NT2/D1 (cell line): ENCODE measurements at regions not wholly inside any gene's neighbourhood (a gene's known extent, or its start where the extent isn't known, plus 50 kb on each side); places are given as distances from the start of the nearest gene placed in this dataset.

Experiments
- DNase-seq: peaks from one replicate; pipeline ENCODE4 v3.0.0-alpha.2; 2011; ENCODE audit warnings: low read depth, low spot score
- H3K27me3 ChIP-seq: 2 replicates; pipeline ENCODE4 v1.6.0; 2011; ENCODE audit warnings: mild to moderate bottlenecking; ENCODE audit not compliant: insufficient read length, insufficient read depth
- H3K36me3 ChIP-seq: 2 replicates; pipeline ENCODE4 v1.6.1; 2011; ENCODE audit warnings: mild to moderate bottlenecking, low read length, mixed read lengths; ENCODE audit not compliant: insufficient read depth, insufficient read length
- H3K4me1 ChIP-seq: 2 replicates; pipeline ENCODE4 v1.5.1; 2011; ENCODE audit not compliant: insufficient read depth, insufficient read length
- H3K4me3 ChIP-seq: 2 replicates; pipeline ENCODE4 v1.5.1; 2011; ENCODE audit warnings: low read depth; ENCODE audit not compliant: insufficient read length
- H3K9ac ChIP-seq: 2 replicates; pipeline ENCODE4 v1.6.0; 2011; ENCODE audit warnings: low read depth; ENCODE audit not compliant: insufficient read length
- H3K9me3 ChIP-seq: 2 replicates; pipeline ENCODE4 v1.5.1; 2011; ENCODE audit warnings: mild to moderate bottlenecking, low read length; ENCODE audit not compliant: insufficient read depth
- SUZ12 ChIP-seq: IDR thresholded peaks from 2 replicates; pipeline ENCODE4 v1.6.1; 2011; ENCODE audit not compliant: insufficient read length, insufficient read depth; ENCODE audit errors: extremely low read depth
- YY1 ChIP-seq: IDR thresholded peaks from 2 replicates; pipeline ENCODE4 v1.6.1; 2011; ENCODE audit not compliant: insufficient read length, insufficient read depth
- ZNF274 ChIP-seq: IDR thresholded peaks from 2 replicates; pipeline ENCODE4 v1.6.1; 2011; ENCODE audit warnings: mild to moderate bottlenecking, low read depth, low read length

- H3K36me3 ChIP-seq = no peaks in the 10 kb centered on the region
- H3K27me3 ChIP-seq = no peaks in the 10 kb centered on the region
- no peak for TF ChIP-seq SUZ12
- TF ChIP-seq ZNF274 = no peak
- H3K9ac ChIP-seq = no peak overlapping the region
- no peak for DNase-seq
- H3K4me1 ChIP-seq = no peaks in the 10 kb centered on the region
- H3K9me3 ChIP-seq = no peaks in the 10 kb centered on the region
- H3K4me3 ChIP-seq = no peak overlapping the region
These were observed 137.8 kb downstream of the UCHL1 start for GRCh38 chr4:41394481-41394894.

- Histone ChIP-seq H3K9ac (no peak overlapping the region), H3K4me1 (no peaks in the 10 kb centered on the region), H3K4me3 (no peak overlapping the region), H3K27me3 (no peaks in the 10 kb centered on the region), H3K36me3 (no peaks in the 10 kb centered on the region), H3K9me3 (no peaks in the 10 kb centered on the region)
- no peak for DNase-seq
- TF ChIP-seq SUZ12 (no peak), YY1 (no peak), ZNF274 (no peak)
These were observed 139.5 kb downstream of the UCHL1 start for GRCh38 chr4:41396214-41396613.

GRCh38 chr4:41396869-41397268, 140.1 kb downstream of the UCHL1 start:
- no peaks in the 10 kb centered on the region for H3K27me3 ChIP-seq
- H3K36me3 ChIP-seq = no peaks in the 10 kb centered on the region
- H3K9ac ChIP-seq = no peak overlapping the region
- TF ChIP-seq YY1 (no peak), ZNF274 (no peak), SUZ12 (no peak)
- no peaks in the 10 kb centered on the region for H3K4me1 ChIP-seq
- H3K4me3 ChIP-seq = no peak overlapping the region
- no peaks in the 10 kb centered on the region for H3K9me3 ChIP-seq
- no peak for DNase-seq

- no peak for TF ChIP-seq ZNF274
- TF ChIP-seq SUZ12 = no peak
- no peak for TF ChIP-seq YY1
- no peak overlapping the region for H3K9ac ChIP-seq
- no peak overlapping the region for H3K4me3 ChIP-seq
- H3K4me1 ChIP-seq = no peaks in the 10 kb centered on the region
- no peaks in the 10 kb centered on the region for H3K36me3 ChIP-seq
- no peaks in the 10 kb centered on the region for H3K27me3 ChIP-seq
- no peaks in the 10 kb centered on the region for H3K9me3 ChIP-seq
- no peak for DNase-seq
These were observed 138.7 kb upstream of the LIMCH1 start for GRCh38 chr4:41399231-41399630.

GRCh38 chr4:41400296-41400695, 137.7 kb upstream of the LIMCH1 start:
- no peaks in the 10 kb centered on the region for H3K36me3 ChIP-seq
- H3K27me3 ChIP-seq = no peaks in the 10 kb centered on the region
- no peaks in the 10 kb centered on the region for H3K9me3 ChIP-seq
- H3K4me1 ChIP-seq = no peaks in the 10 kb centered on the region
- H3K4me3 ChIP-seq = no peak overlapping the region
- no peak overlapping the region for H3K9ac ChIP-seq
- DNase-seq = no peak
- TF ChIP-seq YY1 (no peak), ZNF274 (no peak), SUZ12 (no peak)

- H3K4me1 ChIP-seq = no peaks in the 10 kb centered on the region
- no peak for TF ChIP-seq ZNF274
- no peak for TF ChIP-seq SUZ12
- no peak for TF ChIP-seq YY1
- no peak overlapping the region for H3K4me3 ChIP-seq
- no peaks in the 10 kb centered on the region for H3K27me3 ChIP-seq
- no peaks in the 10 kb centered on the region for H3K36me3 ChIP-seq
- no peaks in the 10 kb centered on the region for H3K9me3 ChIP-seq
- H3K9ac ChIP-seq = no peak overlapping the region
- no peak for DNase-seq
These were observed 132.4 kb upstream of the LIMCH1 start for GRCh38 chr4:41405464-41406112.

- Histone ChIP-seq H3K9ac (no peak overlapping the region), H3K27me3 (no peaks in the 10 kb centered on the region), H3K4me3 (no peak overlapping the region), H3K4me1 (no peaks in the 10 kb centered on the region), H3K9me3 (no peaks in the 10 kb centered on the region), H3K36me3 (no peaks in the 10 kb centered on the region)
- no peak for DNase-seq
- no peak for TF ChIP-seq ZNF274
- no peak for TF ChIP-seq SUZ12
- TF ChIP-seq YY1 = no peak
These were observed 131.8 kb upstream of the LIMCH1 start for GRCh38 chr4:41406113-41406516.

- TF ChIP-seq ZNF274 (no peak), SUZ12 (no peak), YY1 (no peak)
These were observed 129.8 kb upstream of the LIMCH1 start for GRCh38 chr4:41408150-41408549.

More at GRCh38 chr4:41408150-41408549, 129.8 kb upstream of the LIMCH1 start:
- Histone ChIP-seq H3K9ac (no peak overlapping the region), H3K4me3 (no peak overlapping the region), H3K9me3 (no peaks in the 10 kb centered on the region), H3K36me3 (no peaks in the 10 kb centered on the region), H3K4me1 (no peaks in the 10 kb centered on the region), H3K27me3 (no peaks in the 10 kb centered on the region)
- DNase-seq = no peak
